ENCODE measurements at regions not wholly inside any gene's neighbourhood (a gene's known extent, or its start where the extent isn't known, plus 50 kb on each side); places are given as distances from the start of the nearest gene placed in this dataset.

DNA sequence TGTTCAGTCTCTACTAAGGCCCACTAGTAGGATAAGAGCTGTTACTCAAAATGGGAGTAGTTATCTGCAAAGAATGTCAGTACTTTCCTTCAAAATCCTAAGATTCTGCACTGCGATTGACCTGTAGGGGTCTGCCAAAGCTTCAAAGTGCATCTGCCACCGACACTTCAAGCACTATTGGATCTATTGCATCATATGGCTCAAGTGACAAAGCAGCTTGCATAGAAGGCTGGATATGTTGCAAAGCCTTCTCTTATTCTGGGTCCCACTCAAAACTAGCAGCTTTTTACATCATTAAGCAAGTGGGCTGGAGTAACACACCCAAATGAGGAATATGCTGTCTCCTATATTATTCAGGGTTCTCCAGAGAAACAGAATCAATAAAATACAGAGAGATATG is 115.4 kb upstream of the EMCN start:
- no peaks in the 10 kb centered on the region for H3F3A ChIP-seq (ENCODE audit: insufficient read depth, low read length)
- H4K20me1 ChIP-seq (ENCODE audit: insufficient read depth, low read length) = no peaks in the 10 kb centered on the region
- H3K9me2 ChIP-seq (ENCODE audit: low read depth, low read length) = no peaks in the 10 kb centered on the region
- no peak overlapping the region for H3K9ac ChIP-seq (ENCODE audit: low read length)
- no peaks in the 10 kb centered on the region for H3K36me3 ChIP-seq (ENCODE audit: insufficient read depth, low read length)
- H3K4me2 ChIP-seq (ENCODE audit: low read length) = no peak overlapping the region
- no peak overlapping the region for H3K4me3 ChIP-seq (ENCODE audit: low read depth, low read length, poor library complexity, severe bottlenecking)
- no peaks in the 10 kb centered on the region for H3K27me3 ChIP-seq (ENCODE audit: insufficient read depth, low read length)
- H3K4me1 ChIP-seq (ENCODE audit: insufficient read depth, low read length, severe bottlenecking) = no peaks in the 10 kb centered on the region
- no peak overlapping the region for H2AFZ ChIP-seq (ENCODE audit: low read length)
- no peaks in the 10 kb centered on the region for H3K9me3 ChIP-seq (ENCODE audit: low read length)
- H3K79me2 ChIP-seq (ENCODE audit: insufficient read depth, low read length) = no peaks in the 10 kb centered on the region
- TF ChIP-seq CTCF (IDR thresholded peaks at IDR 0.05; ENCODE audit: low read length) = no peak
- no peak overlapping the region for H3K27ac ChIP-seq (ENCODE audit: low read depth, low read length, poor library complexity, severe bottlenecking)

DNA sequence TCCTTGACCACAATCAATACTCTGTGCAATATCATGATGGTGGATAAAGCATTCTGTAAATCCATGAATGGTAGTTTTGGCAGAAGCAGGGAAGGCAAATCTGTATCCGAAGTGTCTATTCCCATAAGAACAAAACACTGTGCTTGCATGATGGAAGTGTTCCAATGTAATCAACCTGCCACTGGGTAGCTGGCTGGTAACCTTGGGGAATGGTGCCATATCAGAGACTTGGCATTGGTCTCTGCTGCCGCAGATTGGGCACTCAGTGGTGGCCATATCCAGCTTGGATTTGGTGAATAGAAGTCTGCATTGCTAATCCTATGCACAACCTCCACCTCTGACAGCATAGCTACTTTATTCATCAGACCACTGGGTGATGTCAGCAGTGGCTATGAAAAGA is 114.3 kb upstream of the EMCN start:
- Histone ChIP-seq H3K9me2 (ENCODE audit: low read depth, low read length) (no peaks in the 10 kb centered on the region), H2AFZ (ENCODE audit: low read length) (no peak overlapping the region), H4K20me1 (ENCODE audit: insufficient read depth, low read length) (no peaks in the 10 kb centered on the region), H3K27ac (ENCODE audit: low read depth, low read length, poor library complexity, severe bottlenecking) (no peak overlapping the region), H3K4me2 (ENCODE audit: low read length) (no peak overlapping the region), H3K27me3 (ENCODE audit: insufficient read depth, low read length) (no peaks in the 10 kb centered on the region), H3K79me2 (ENCODE audit: insufficient read depth, low read length) (no peaks in the 10 kb centered on the region), H3F3A (ENCODE audit: insufficient read depth, low read length) (no peaks in the 10 kb centered on the region), H3K4me3 (ENCODE audit: low read depth, low read length, poor library complexity, severe bottlenecking) (no peak overlapping the region), H3K4me1 (ENCODE audit: insufficient read depth, low read length, severe bottlenecking) (no peaks in the 10 kb centered on the region), H3K9me3 (ENCODE audit: low read length) (no peaks in the 10 kb centered on the region), H3K9ac (ENCODE audit: low read length) (no peak overlapping the region), H3K36me3 (ENCODE audit: insufficient read depth, low read length) (no peaks in the 10 kb centered on the region)
- no peak for TF ChIP-seq EZH2 (IDR thresholded peaks at IDR 0.05; ENCODE audit: borderline replicate concordance, low read length)
- TF ChIP-seq CTCF (IDR thresholded peaks at IDR 0.05; ENCODE audit: low read length) = no peak

DNA sequence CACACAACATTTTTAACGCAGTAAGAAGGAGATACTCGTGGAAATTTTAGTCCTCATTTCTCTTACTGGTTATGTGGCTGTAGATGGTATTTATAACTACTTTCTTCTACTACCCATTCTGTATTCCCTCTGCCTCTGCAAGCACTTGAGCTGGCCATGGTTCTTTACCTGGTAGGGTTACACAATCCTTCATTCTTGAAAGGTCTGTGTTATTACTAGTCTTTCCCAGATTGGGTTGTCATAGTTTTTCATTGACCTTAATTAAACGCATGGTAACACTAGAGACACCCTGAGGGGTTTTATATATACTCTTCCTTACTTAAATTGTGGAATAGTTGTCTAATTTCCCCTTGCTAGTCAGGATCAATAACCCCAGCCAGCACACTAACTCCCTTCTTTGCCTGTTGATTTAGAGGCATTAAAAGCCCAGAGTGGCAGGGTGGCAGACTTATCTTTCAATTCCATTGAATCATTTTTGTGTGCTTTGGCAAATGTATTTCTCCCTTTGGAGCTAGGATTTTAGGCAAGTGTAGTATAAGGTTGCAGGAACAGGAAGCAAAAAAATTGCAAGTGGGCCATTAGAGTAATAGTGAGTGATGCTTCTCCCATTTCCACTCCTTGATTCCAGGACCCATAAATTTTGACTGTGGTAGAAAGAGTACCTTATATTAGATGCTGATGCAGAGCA is 113.6 kb upstream of the EMCN start:
- no peaks in the 10 kb centered on the region for H3F3A ChIP-seq (ENCODE audit: insufficient read depth, low read length)
- no peak overlapping the region for H3K4me2 ChIP-seq (ENCODE audit: low read length)
- no peak overlapping the region for H3K4me3 ChIP-seq (ENCODE audit: low read depth, low read length, poor library complexity, severe bottlenecking)
- H3K9me2 ChIP-seq (ENCODE audit: low read depth, low read length) = no peaks in the 10 kb centered on the region
- TF ChIP-seq CTCF (IDR thresholded peaks at IDR 0.05; ENCODE audit: low read length) (no peak), EZH2 (IDR thresholded peaks at IDR 0.05; ENCODE audit: borderline replicate concordance, low read length) (no peak)
- no peaks in the 10 kb centered on the region for H3K27me3 ChIP-seq (ENCODE audit: insufficient read depth, low read length)
- no peaks in the 10 kb centered on the region for H3K9me3 ChIP-seq (ENCODE audit: low read length)
- H3K79me2 ChIP-seq (ENCODE audit: insufficient read depth, low read length) = no peaks in the 10 kb centered on the region
- H2AFZ ChIP-seq (ENCODE audit: low read length) = no peak overlapping the region
- H3K4me1 ChIP-seq (ENCODE audit: insufficient read depth, low read length, severe bottlenecking) = no peaks in the 10 kb centered on the region
- H3K27ac ChIP-seq (ENCODE audit: low read depth, low read length, poor library complexity, severe bottlenecking) = no peak overlapping the region
- H4K20me1 ChIP-seq (ENCODE audit: insufficient read depth, low read length) = no peaks in the 10 kb centered on the region
- H3K36me3 ChIP-seq (ENCODE audit: insufficient read depth, low read length) = no peaks in the 10 kb centered on the region
- H3K9ac ChIP-seq (ENCODE audit: low read length) = no peak overlapping the region
